ENCODE measurements at regions not wholly inside any gene's neighbourhood (a gene's known extent, or its start where the extent isn't known, plus 50 kb on each side); places are given as distances from the start of the nearest gene placed in this dataset.

GRCh38 chr14:104503691-104504090 is 75.9 kb upstream of the C14orf180 start:
- 87% methylated on average over 6 of the region's 6 CpGs; no CpG with 5 or more reads in 1 of the 2 donors for WGBS, 2 donors (ENCODE audit: low coverage in 1 of 2)
- H3K4me3 ChIP-seq: no peak overlapping the region
- intact Hi-C loops (cut with DNase I; ENCODE audit: low total_unique reads): no loop called here

GRCh38 chr14:104504172-104504735 is 75.3 kb upstream of the C14orf180 start:
- TF ChIP-seq CTCF (IDR thresholded peaks at IDR 0.05): no peak
- no peak for DNase-seq
- H3K4me1 ChIP-seq: no peaks in the 10 kb centered on the region
- H3K4me3 ChIP-seq: no peak overlapping the region
- H3K27me3 ChIP-seq: peaks cover 3% of the 10 kb centered on the region
- intact Hi-C loops (cut with DNase I; ENCODE audit: low total_unique reads) (no loop called here), in situ Hi-C loops (cut with MboI; ENCODE audit: low pct_ligation_motif_present in 1 of 4, low pct_unique_long_range_greater_than_20kb in 1 of 4, low sequenced_read_pairs in 3 of 4) (no loop called here)
- WGBS, 2 donors (ENCODE audit: low coverage in 1 of 2): 81% methylated on average over 7 of the region's 7 CpGs; no CpG with 5 or more reads in 1 of the 2 donors
- no peak overlapping the region for H3K27ac ChIP-seq
- no peaks in the 10 kb centered on the region for H3K36me3 ChIP-seq
- peaks cover 4 to 10% of the 10 kb centered on the region in 2 donors for H3K9me3 ChIP-seq

More at GRCh38 chr14:104503691-104504090, 75.9 kb upstream of the C14orf180 start:
- Histone ChIP-seq H3K27me3 (peaks cover 3% of the 10 kb centered on the region), H3K9me3 (peaks cover 4 to 10% of the 10 kb centered on the region in 2 donors), H3K27ac (no peak overlapping the region), H3K4me1 (no peaks in the 10 kb centered on the region), H3K36me3 (no peaks in the 10 kb centered on the region)
- TF ChIP-seq EP300 (IDR thresholded peaks at IDR 0.05; ENCODE audit: low read depth) (no peak), CTCF (IDR thresholded peaks at IDR 0.05) (no peak), POLR2A (IDR thresholded peaks at IDR 0.05) (no peak), POLR2AphosphoS5 (IDR thresholded peaks at IDR 0.05) (no peak)
- no peak for DNase-seq
- in situ Hi-C loops (cut with MboI; ENCODE audit: low pct_ligation_motif_present in 1 of 4, low pct_unique_long_range_greater_than_20kb in 1 of 4, low sequenced_read_pairs in 3 of 4): no loop called here

GRCh38 chr14:104505085-104506074 is 74.2 kb upstream of the C14orf180 start:
- H3K9me3 ChIP-seq: peaks cover 4 to 10% of the 10 kb centered on the region in 2 donors
- H3K4me1 ChIP-seq: no peaks in the 10 kb centered on the region
- no peaks in the 10 kb centered on the region for H3K36me3 ChIP-seq
- intact Hi-C loops (cut with DNase I; ENCODE audit: low total_unique reads): no loop called here
- H3K27ac ChIP-seq: no peak overlapping the region
- H3K27me3 ChIP-seq: peaks cover 3% of the 10 kb centered on the region
- DNase-seq: no peak
- in situ Hi-C loops (cut with MboI; ENCODE audit: low pct_ligation_motif_present in 1 of 4, low pct_unique_long_range_greater_than_20kb in 1 of 4, low sequenced_read_pairs in 3 of 4): no loop called here
- 78% methylated on average over 28 of the region's 28 CpGs; no CpG with 5 or more reads in 1 of the 2 donors for WGBS, 2 donors (ENCODE audit: low coverage in 1 of 2)
- H3K4me3 ChIP-seq: no peak overlapping the region
- TF ChIP-seq POLR2A (IDR thresholded peaks at IDR 0.05) (no peak), EP300 (IDR thresholded peaks at IDR 0.05; ENCODE audit: low read depth) (no peak), POLR2AphosphoS5 (IDR thresholded peaks at IDR 0.05) (no peak)

- no peak for DNase-seq
- H3K36me3 ChIP-seq: no peaks in the 10 kb centered on the region
- H3K27me3 ChIP-seq: peaks cover 3% of the 10 kb centered on the region
- in situ Hi-C loops (cut with MboI; ENCODE audit: low pct_ligation_motif_present in 1 of 4, low pct_unique_long_range_greater_than_20kb in 1 of 4, low sequenced_read_pairs in 3 of 4) (no loop called here), intact Hi-C loops (cut with DNase I; ENCODE audit: low total_unique reads) (no loop called here)
- H3K27ac ChIP-seq: no peak overlapping the region
- H3K4me1 ChIP-seq: no peaks in the 10 kb centered on the region
- H3K4me3 ChIP-seq: no peak overlapping the region
- TF ChIP-seq CTCF (IDR thresholded peaks at IDR 0.05): no peak
- TF ChIP-seq POLR2AphosphoS5 (IDR thresholded peaks at IDR 0.05): no peak
- TF ChIP-seq EP300 (IDR thresholded peaks at IDR 0.05; ENCODE audit: low read depth): no peak
- TF ChIP-seq POLR2A (IDR thresholded peaks at IDR 0.05): no peak
- H3K9me3 ChIP-seq: peaks cover 4 to 10% of the 10 kb centered on the region in 2 donors
- WGBS, 2 donors (ENCODE audit: low coverage in 1 of 2): 44 to 66% methylated on average over 2 to 11 of the region's 11 CpGs
Observed at GRCh38 chr14:104506461-104507253, 72.9 kb upstream of the C14orf180 start.
